ENCODE measurements at regions not wholly inside any gene's neighbourhood (a gene's known extent, or its start where the extent isn't known, plus 50 kb on each side); places are given as distances from the start of the nearest gene placed in this dataset.

- no peak overlapping the region for H3K27ac ChIP-seq (ENCODE audit: poor library complexity, severe bottlenecking)
These were observed 1219.1 kb downstream of the UQCRFS1 start for GRCh38 chr19:27993619-27994570.

GRCh38 chr19:27986299-27986698 is 1226.7 kb downstream of the UQCRFS1 start:
- no peak overlapping the region for H3K27ac ChIP-seq (ENCODE audit: poor library complexity, severe bottlenecking)
- ATAC-seq (ENCODE audit: low read depth) (no peak), DNase-seq (ENCODE audit: low spot score) (no peak)
- H3K27me3 ChIP-seq (ENCODE audit: insufficient read depth, poor library complexity, severe bottlenecking) = peaks cover 9% of the 10 kb centered on the region
- TF ChIP-seq CTCF (IDR thresholded peaks at IDR 0.05; ENCODE audit: poor library complexity, severe bottlenecking) = no peak
- H3K9me3 ChIP-seq (ENCODE audit: severe bottlenecking) = no peaks in the 10 kb centered on the region
- H3K4me1 ChIP-seq (ENCODE audit: insufficient read depth, poor library complexity, severe bottlenecking) = no peaks in the 10 kb centered on the region
- no peak overlapping the region for H3K4me3 ChIP-seq (ENCODE audit: severe bottlenecking)
- H3K36me3 ChIP-seq (ENCODE audit: low read depth) = no peaks in the 10 kb centered on the region

More at GRCh38 chr19:27993619-27994570, 1219.1 kb downstream of the UQCRFS1 start:
- ATAC-seq (ENCODE audit: low read depth) (no peak), DNase-seq (ENCODE audit: low spot score) (no peak)
- Histone ChIP-seq H3K9me3 (ENCODE audit: severe bottlenecking) (no peaks in the 10 kb centered on the region), H3K4me3 (ENCODE audit: severe bottlenecking) (no peak overlapping the region), H3K36me3 (ENCODE audit: low read depth) (no peaks in the 10 kb centered on the region), H3K4me1 (ENCODE audit: insufficient read depth, poor library complexity, severe bottlenecking) (no peaks in the 10 kb centered on the region), H3K27me3 (ENCODE audit: insufficient read depth, poor library complexity, severe bottlenecking) (no peaks in the 10 kb centered on the region)
- no peak for TF ChIP-seq CTCF (IDR thresholded peaks at IDR 0.05; ENCODE audit: poor library complexity, severe bottlenecking)

DNA sequence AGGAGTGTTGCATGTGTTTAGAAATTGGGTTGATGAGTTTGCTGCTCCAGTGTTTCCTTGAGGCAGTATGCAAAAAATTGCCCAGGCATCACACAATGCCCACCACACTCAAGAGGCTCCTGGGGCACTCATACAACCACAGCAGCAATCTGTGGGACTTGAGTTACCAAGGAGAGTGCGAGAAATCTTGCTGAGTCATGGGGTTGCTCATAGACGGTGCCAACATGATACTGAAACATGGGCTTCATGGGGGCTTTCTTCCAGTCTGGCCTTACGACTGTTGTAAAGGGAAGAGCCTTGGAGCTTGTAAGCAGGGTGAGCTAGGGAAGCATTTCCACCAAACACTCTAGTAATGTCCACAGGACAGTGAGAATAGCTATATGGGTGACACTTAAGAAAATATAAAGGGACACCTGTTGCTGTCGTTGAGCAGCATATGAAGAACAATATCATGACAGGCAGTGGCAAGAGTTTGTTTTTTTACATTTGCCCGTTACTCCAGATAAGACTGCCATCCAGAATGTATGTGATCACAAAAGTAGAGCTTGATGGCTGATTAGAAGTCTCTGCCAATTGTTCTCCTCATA is 1237.4 kb downstream of the UQCRFS1 start:
- H3K4me1 ChIP-seq (ENCODE audit: insufficient read depth, poor library complexity, severe bottlenecking) = no peaks in the 10 kb centered on the region
- TF ChIP-seq CTCF (IDR thresholded peaks at IDR 0.05; ENCODE audit: poor library complexity, severe bottlenecking) = no peak
- ATAC-seq (ENCODE audit: low read depth) (no peak), DNase-seq (ENCODE audit: low spot score) (no peak)
- H3K36me3 ChIP-seq (ENCODE audit: low read depth) = no peaks in the 10 kb centered on the region
- H3K27ac ChIP-seq (ENCODE audit: poor library complexity, severe bottlenecking) = no peak overlapping the region
- no peak overlapping the region for H3K4me3 ChIP-seq (ENCODE audit: severe bottlenecking)
- no peaks in the 10 kb centered on the region for H3K27me3 ChIP-seq (ENCODE audit: insufficient read depth, poor library complexity, severe bottlenecking)
- no peaks in the 10 kb centered on the region for H3K9me3 ChIP-seq (ENCODE audit: severe bottlenecking)

GRCh38 chr19:27974082-27974513 is 1238.9 kb downstream of the UQCRFS1 start:
- Histone ChIP-seq H3K9me3 (ENCODE audit: severe bottlenecking) (no peaks in the 10 kb centered on the region), H3K36me3 (ENCODE audit: low read depth) (no peaks in the 10 kb centered on the region), H3K27me3 (ENCODE audit: insufficient read depth, poor library complexity, severe bottlenecking) (no peaks in the 10 kb centered on the region), H3K4me3 (ENCODE audit: severe bottlenecking) (no peak overlapping the region), H3K27ac (ENCODE audit: poor library complexity, severe bottlenecking) (no peak overlapping the region), H3K4me1 (ENCODE audit: insufficient read depth, poor library complexity, severe bottlenecking) (no peaks in the 10 kb centered on the region)
- ATAC-seq (ENCODE audit: low read depth) (no peak), DNase-seq (ENCODE audit: low spot score) (no peak)
- TF ChIP-seq CTCF (IDR thresholded peaks at IDR 0.05; ENCODE audit: poor library complexity, severe bottlenecking) = peak; percentile 67
